Endothelial cell of umbilical vein (primary cell): ENCODE measurements at regions not wholly inside any gene's neighbourhood (a gene's known extent, or its start where the extent isn't known, plus 50 kb on each side); places are given as distances from the start of the nearest gene placed in this dataset.

Experiments
- BruUV-seq: library from RNA; stranded (reverse); fragments of 400-500 nt; replicated peaks from 2 replicates; lab custom pipeline; 2021; lab: Mats Ljungman, UMichigan
- CTCF ChIA-PET: fragments of 300-600, 350-600 bp; sonication (Branson Sonifier 250); formaldehyde crosslinking; loops from one replicate; lab custom pipeline; 2021; ENCODE audit warnings: antibody characterized with exemption, inconsistent platforms; lab: Charles Lee
- POLR2A ChIA-PET: fragments of 300-600, 350-600 bp; sonication (Branson Sonifier 250); formaldehyde crosslinking; loops from one replicate; lab custom pipeline; 2021; ENCODE audit warnings: antibody characterized with exemption, inconsistent platforms; lab: Charles Lee
- DNase-seq: peaks from one replicate; pipeline ENCODE4 v3.0.0-alpha.2; 2011; ENCODE audit warnings: low read depth, low spot score
- FAIRE-seq: peaks from 2 replicates; lab custom pipeline; 2011; peaks lifted over from hg19 to GRCh38; lab: Jason Lieb, UNC
- H2AFZ ChIP-seq: 2 replicates; pipeline ENCODE4 v1.6.0; 2012; ENCODE audit warnings: low read depth, low read length, control low read depth, inconsistent platforms
- H3K27ac ChIP-seq: 2 replicates; pipeline ENCODE4 v1.5.1; 2011; ENCODE audit warnings: low read depth, mild to moderate bottlenecking, control low read depth, low read length, moderate library complexity; ENCODE audit not compliant: insufficient read depth
- H3K27me3 ChIP-seq, 2 experiments: 2 replicates each; pipeline versions ENCODE4 v1.6.0 to v1.6.1; 2011; ENCODE audit warnings: low read length in 2 of 2, mixed read lengths in 1 of 2; ENCODE audit not compliant: control insufficient read depth in 2 of 2, insufficient read depth in 2 of 2
- H3K36me3 ChIP-seq, 2 experiments: 2 replicates in 1 of 2; 3 replicates in 1 of 2; pipeline ENCODE4 v1.5.1; 2011; ENCODE audit warnings: low read length in 2 of 2, mild to moderate bottlenecking in 1 of 2, moderate library complexity in 1 of 2; ENCODE audit not compliant: control insufficient read depth in 2 of 2, insufficient read depth in 2 of 2; ENCODE audit errors: extremely low read depth in 1 of 2
- H3K4me1 ChIP-seq: 3 replicates; pipeline ENCODE4 v1.5.1; 2011; ENCODE audit warnings: mild to moderate bottlenecking, low read length; ENCODE audit not compliant: control insufficient read depth, insufficient read depth; ENCODE audit errors: extremely low read depth
- H3K4me2 ChIP-seq: 2 replicates; pipeline ENCODE4 v1.6.1; 2011; ENCODE audit warnings: low read length, control low read depth, mixed read lengths; ENCODE audit not compliant: insufficient read depth
- H3K4me3 ChIP-seq, 3 experiments: fragments of 200-600 bp in 1 of 3; sonication (generic), shearing (Covaris generic) in 1 of 3; replicated peaks in 1 of 3; 2 replicates each; pipeline ENCODE4 v1.5.1; 2011 to 2016; ENCODE audit warnings: control low read depth in 3 of 3, low read length in 3 of 3, mild to moderate bottlenecking in 2 of 3, inconsistent platforms in 1 of 3, low read depth in 1 of 3, moderate library complexity in 1 of 3; ENCODE audit not compliant: insufficient read depth in 1 of 3
- H3K79me2 ChIP-seq: 2 replicates; pipeline ENCODE4 v1.6.0; 2012; ENCODE audit warnings: low read length, inconsistent platforms; ENCODE audit not compliant: control insufficient read depth, insufficient read depth
- H3K9ac ChIP-seq: replicated peaks from 2 replicates; pipeline ENCODE3; 2011; ENCODE audit warnings: low read length, control low read depth; ENCODE audit not compliant: insufficient read depth; ENCODE audit errors: extremely low read depth
- H3K9me1 ChIP-seq: replicated peaks from 3 replicates; pipeline ENCODE4 v1.6.0; 2011; ENCODE audit warnings: mild to moderate bottlenecking, low read length; ENCODE audit not compliant: control insufficient read depth, insufficient read depth; ENCODE audit errors: extremely low read depth
- H3K9me3 ChIP-seq: replicated peaks from 2 replicates; pipeline ENCODE4 v1.5.1; 2012; ENCODE audit warnings: low read length, inconsistent platforms; ENCODE audit not compliant: control insufficient read depth, insufficient read depth
- H4K20me1 ChIP-seq: replicated peaks from 2 replicates; pipeline ENCODE3; 2011; ENCODE audit warnings: mild to moderate bottlenecking, low read length; ENCODE audit not compliant: control insufficient read depth, insufficient read depth; ENCODE audit errors: extremely low read depth
- EZH2 ChIP-seq: IDR thresholded peaks from 2 replicates; pipeline ENCODE4 v1.6.1; 2012; ENCODE audit warnings: borderline replicate concordance, low read depth, mild to moderate bottlenecking, moderate library complexity, low read length, inconsistent platforms; ENCODE audit not compliant: severe bottlenecking
- FOS ChIP-seq: IDR thresholded peaks from 2 replicates; pipeline ENCODE4 v1.6.1; 2011; ENCODE audit warnings: mild to moderate bottlenecking, low read length, moderate library complexity, borderline replicate concordance; ENCODE audit not compliant: insufficient read depth
- GATA2 ChIP-seq: IDR thresholded peaks from 2 replicates; pipeline ENCODE4 v1.7.0; 2011; ENCODE audit warnings: low read depth, mild to moderate bottlenecking, moderate library complexity, mixed read lengths, low read length; ENCODE audit not compliant: insufficient read length, insufficient read depth
- JUN ChIP-seq: IDR thresholded peaks from 2 replicates; pipeline ENCODE4 v1.6.1; 2011; ENCODE audit warnings: borderline replicate concordance, low read depth; ENCODE audit not compliant: insufficient read length, insufficient read depth
- MYC ChIP-seq: IDR thresholded peaks from one replicate; pipeline ENCODE4 v1.6.1; 2011; ENCODE audit warnings: mild to moderate bottlenecking, low read depth, low read length
- POLR2A ChIP-seq: IDR thresholded peaks from 2 replicates; pipeline ENCODE4 v1.6.1; 2012; ENCODE audit warnings: low read depth, mild to moderate bottlenecking, control low read depth, low read length
- POLR2AphosphoS5 ChIP-seq: IDR thresholded peaks from 2 replicates; pipeline ENCODE4 v1.6.1; 2012; ENCODE audit warnings: low read depth, mild to moderate bottlenecking, control low read depth, low read length, moderate library complexity; ENCODE audit not compliant: insufficient read depth
- dilution Hi-C: fragments of 300-500 bp; cut with MboI; formaldehyde crosslinking; loops from one replicate; pipeline ENCODE4 v1.15.0; 2019; ENCODE audit warnings: low sequenced_read_pairs; ENCODE audit not compliant: extremely low pct_ligation_motif_present
- intact Hi-C: fragments of 100-400 bp; cut with micrococcal nuclease; formaldehyde crosslinking; loops from one replicate; pipeline ENCODE4 v1.10.0; 2022
- TF ChIP-seq, protein P1 (sequence below): IDR thresholded peaks from 2 replicates; pipeline ENCODE4 v1.6.1; 2011; ENCODE audit not compliant: insufficient read depth, insufficient read length
- TF ChIP-seq, protein P2 (sequence below), 2 donors: IDR thresholded peaks; 1 replicate in 1 of 2; 2 replicates in 1 of 2; pipeline ENCODE4 v1.5.1; 2011; ENCODE audit warnings: low read length in 2 of 2, mild to moderate bottlenecking in 2 of 2, moderate library complexity in 2 of 2, control low read depth in 1 of 2, inconsistent platforms in 1 of 2, low read depth in 1 of 2; ENCODE audit not compliant: insufficient read depth in 1 of 2; ENCODE audit errors: extremely low read depth in 1 of 2

DNA sequence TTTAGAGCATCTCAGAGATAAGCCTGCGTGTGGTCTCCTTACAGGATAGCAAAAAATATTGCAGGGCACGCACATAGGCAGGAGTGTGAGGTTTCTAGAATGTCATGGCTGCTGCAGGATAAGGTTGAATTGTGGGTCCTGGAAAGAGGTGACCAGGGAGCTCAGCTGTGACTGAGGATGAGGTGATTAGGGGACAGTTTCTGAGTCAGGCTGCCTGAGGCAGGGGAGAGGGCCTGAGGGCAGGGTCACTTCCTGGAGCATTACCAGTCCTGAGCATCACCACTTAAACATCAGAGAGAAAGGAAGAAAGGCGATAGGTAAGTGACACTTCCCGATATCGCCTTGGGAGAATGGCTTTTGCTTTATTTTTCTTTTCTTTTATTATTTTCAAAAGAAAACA lies 813.8 kb downstream of the TUSC7 start:
- CTCF ChIA-PET, result interaction anchor here (2.9 to 5.8 kb wide), 2 partner anchors 465 to 753 kb away, joined by 15 to 91 read pairs; no protein-coding TSS in a partner anchor
- POLR2A ChIA-PET, result no interaction called here
- intact Hi-C loops, result no loop called here

DNA sequence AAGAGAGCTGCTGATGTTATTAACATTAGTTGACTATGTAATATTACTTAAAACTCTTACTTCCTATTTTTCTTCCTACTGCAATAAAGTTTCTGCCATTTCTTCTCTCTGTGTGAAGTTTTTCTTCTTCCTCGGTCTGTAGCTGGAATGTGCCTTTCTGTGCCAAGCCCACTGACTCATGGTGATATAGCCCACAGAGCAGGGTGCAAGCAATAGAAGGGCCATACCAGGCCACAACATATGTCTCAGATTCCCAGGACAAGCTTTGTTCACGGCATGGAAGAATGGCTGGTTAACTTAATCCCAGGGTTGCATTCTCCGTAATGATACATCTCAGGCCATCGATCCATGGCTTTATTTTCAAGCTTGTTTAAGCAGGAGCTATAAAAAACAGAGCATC lies 815.3 kb downstream of the TUSC7 start:
- Histone ChIP-seq H3K4me3 (no peak overlapping the region), H3K79me2 (no peaks in the 10 kb centered on the region), H3K9me3 (no peaks in the 10 kb centered on the region), H3K9ac (no peak overlapping the region), H3K27me3 (peaks cover 0 to 3% of the 10 kb centered on the region in 2 experiments), H3K27ac (no peak overlapping the region), H3K4me2 (no peak overlapping the region), H3K36me3 (no peaks in the 10 kb centered on the region), H3K4me1 (no peaks in the 10 kb centered on the region), H4K20me1 (no peaks in the 10 kb centered on the region), H2AFZ (no peak overlapping the region), H3K9me1 (no peaks in the 10 kb centered on the region)
- intact Hi-C loops (no loop called here), dilution Hi-C loops (no loop called here)
- no peak for FAIRE-seq
- POLR2A ChIA-PET, result no interaction called here
- TF ChIP-seq EZH2, result no peak
- no peak for TF ChIP-seq FOS
- no peak for TF ChIP-seq JUN
- TF ChIP-seq, protein P1, sequence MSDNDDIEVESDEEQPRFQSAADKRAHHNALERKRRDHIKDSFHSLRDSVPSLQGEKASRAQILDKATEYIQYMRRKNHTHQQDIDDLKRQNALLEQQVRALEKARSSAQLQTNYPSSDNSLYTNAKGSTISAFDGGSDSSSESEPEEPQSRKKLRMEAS, result no peak
- TF ChIP-seq GATA2, result no peak
- TF ChIP-seq, protein P2, sequence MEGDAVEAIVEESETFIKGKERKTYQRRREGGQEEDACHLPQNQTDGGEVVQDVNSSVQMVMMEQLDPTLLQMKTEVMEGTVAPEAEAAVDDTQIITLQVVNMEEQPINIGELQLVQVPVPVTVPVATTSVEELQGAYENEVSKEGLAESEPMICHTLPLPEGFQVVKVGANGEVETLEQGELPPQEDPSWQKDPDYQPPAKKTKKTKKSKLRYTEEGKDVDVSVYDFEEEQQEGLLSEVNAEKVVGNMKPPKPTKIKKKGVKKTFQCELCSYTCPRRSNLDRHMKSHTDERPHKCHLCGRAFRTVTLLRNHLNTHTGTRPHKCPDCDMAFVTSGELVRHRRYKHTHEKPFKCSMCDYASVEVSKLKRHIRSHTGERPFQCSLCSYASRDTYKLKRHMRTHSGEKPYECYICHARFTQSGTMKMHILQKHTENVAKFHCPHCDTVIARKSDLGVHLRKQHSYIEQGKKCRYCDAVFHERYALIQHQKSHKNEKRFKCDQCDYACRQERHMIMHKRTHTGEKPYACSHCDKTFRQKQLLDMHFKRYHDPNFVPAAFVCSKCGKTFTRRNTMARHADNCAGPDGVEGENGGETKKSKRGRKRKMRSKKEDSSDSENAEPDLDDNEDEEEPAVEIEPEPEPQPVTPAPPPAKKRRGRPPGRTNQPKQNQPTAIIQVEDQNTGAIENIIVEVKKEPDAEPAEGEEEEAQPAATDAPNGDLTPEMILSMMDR (IDR thresholded peaks at IDR 0.05; ENCODE audit: extremely low read depth in 1 of 2, insufficient read depth in 1 of 2, low read depth in 1 of 2, low read length in 2 of 2), result no peak
- TF ChIP-seq POLR2AphosphoS5, result no peak
- TF ChIP-seq POLR2A, result no peak
- no peak for TF ChIP-seq MYC
- CTCF ChIA-PET, result interaction anchor here (1.1 to 5.8 kb wide), 13 partner anchors 21 to 755 kb away, joined by 3 to 91 read pairs (median 6); no protein-coding TSS in a partner anchor
- BruUV-seq, result no TSS peak
- no peak for DNase-seq

More for the DNA sequence above, 813.8 kb downstream of the TUSC7 start:
- Histone ChIP-seq H4K20me1 (no peaks in the 10 kb centered on the region), H3K27ac (no peak overlapping the region), H3K9ac (no peak overlapping the region), H3K9me1 (no peaks in the 10 kb centered on the region), H3K79me2 (no peaks in the 10 kb centered on the region), H2AFZ (no peak overlapping the region), H3K36me3 (no peaks in the 10 kb centered on the region), H3K4me2 (no peak overlapping the region), H3K4me3 (no peak overlapping the region), H3K9me3 (no peaks in the 10 kb centered on the region), H3K4me1 (no peaks in the 10 kb centered on the region), H3K27me3 (no peaks in the 10 kb centered on the region)
- TF ChIP-seq, protein P1, result no peak
- TF ChIP-seq JUN, result no peak
- no peak for TF ChIP-seq POLR2AphosphoS5
- TF ChIP-seq MYC, result no peak
- TF ChIP-seq POLR2A, result no peak
- no peak for DNase-seq
- dilution Hi-C loops, result no loop called here
- no peak for FAIRE-seq
- BruUV-seq, result no TSS peak
